NB4 (cell line): ENCODE measurements at regions not wholly inside any gene's neighbourhood (a gene's known extent, or its start where the extent isn't known, plus 50 kb on each side); places are given as distances from the start of the nearest gene placed in this dataset.

Experiments
- MAX ChIP-seq: IDR thresholded peaks from 2 replicates; pipeline ENCODE4 v1.6.1; 2011; ENCODE audit warnings: low read depth, low read length
- MYC ChIP-seq: IDR thresholded peaks from 2 replicates; pipeline ENCODE4 v1.6.1; 2011; ENCODE audit warnings: low read depth, low read length
- POLR2A ChIP-seq: IDR thresholded peaks from 2 replicates; pipeline ENCODE4 v1.6.1; 2011; ENCODE audit warnings: mild to moderate bottlenecking; ENCODE audit not compliant: insufficient read length; ENCODE audit errors: extremely low read depth
- TF ChIP-seq, protein P1 (sequence below): IDR thresholded peaks from one replicate; pipeline ENCODE4 v1.5.1; 2012; ENCODE audit warnings: low read depth, low read length

DNA sequence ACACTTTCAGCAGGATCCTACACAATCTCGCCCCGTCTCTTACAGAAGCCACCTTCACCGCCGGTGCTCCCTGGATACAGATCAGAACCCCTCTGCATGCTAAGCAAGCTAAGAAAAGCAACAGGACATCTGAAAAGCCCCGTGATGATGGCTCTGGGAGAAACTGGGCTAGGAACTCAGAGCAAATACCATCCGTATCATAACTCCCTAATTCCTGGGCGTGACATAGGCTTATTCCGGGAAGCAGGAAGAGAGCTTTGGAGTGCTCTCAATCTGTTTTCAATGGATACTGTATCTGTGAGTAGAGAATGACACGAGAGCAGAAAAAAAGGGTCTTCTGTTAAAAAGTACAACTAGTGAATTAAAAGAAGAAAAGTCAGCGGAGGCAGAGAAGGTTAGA is 121.6 kb downstream of the SPP2 start:
- TF ChIP-seq, protein P1, sequence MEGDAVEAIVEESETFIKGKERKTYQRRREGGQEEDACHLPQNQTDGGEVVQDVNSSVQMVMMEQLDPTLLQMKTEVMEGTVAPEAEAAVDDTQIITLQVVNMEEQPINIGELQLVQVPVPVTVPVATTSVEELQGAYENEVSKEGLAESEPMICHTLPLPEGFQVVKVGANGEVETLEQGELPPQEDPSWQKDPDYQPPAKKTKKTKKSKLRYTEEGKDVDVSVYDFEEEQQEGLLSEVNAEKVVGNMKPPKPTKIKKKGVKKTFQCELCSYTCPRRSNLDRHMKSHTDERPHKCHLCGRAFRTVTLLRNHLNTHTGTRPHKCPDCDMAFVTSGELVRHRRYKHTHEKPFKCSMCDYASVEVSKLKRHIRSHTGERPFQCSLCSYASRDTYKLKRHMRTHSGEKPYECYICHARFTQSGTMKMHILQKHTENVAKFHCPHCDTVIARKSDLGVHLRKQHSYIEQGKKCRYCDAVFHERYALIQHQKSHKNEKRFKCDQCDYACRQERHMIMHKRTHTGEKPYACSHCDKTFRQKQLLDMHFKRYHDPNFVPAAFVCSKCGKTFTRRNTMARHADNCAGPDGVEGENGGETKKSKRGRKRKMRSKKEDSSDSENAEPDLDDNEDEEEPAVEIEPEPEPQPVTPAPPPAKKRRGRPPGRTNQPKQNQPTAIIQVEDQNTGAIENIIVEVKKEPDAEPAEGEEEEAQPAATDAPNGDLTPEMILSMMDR, result no peak
- no peak for TF ChIP-seq POLR2A
- no peak for TF ChIP-seq MYC
- no peak for TF ChIP-seq MAX
